A673 (cell line): ENCODE measurements at regions not wholly inside any gene's neighbourhood (a gene's known extent, or its start where the extent isn't known, plus 50 kb on each side); places are given as distances from the start of the nearest gene placed in this dataset.
A peak's percentile ranks its signal among the peaks of the same experiment; 100 is the strongest.

Source experiments
- BruUV-seq: library from RNA; stranded (reverse); fragments of 400-500 nt; replicated peaks from 2 replicates; lab custom pipeline; 2021; lab: Mats Ljungman, UMichigan
- CTCF ChIA-PET: fragments of 300-600 bp; sonication (Branson Sonifier 250); formaldehyde crosslinking; loops from one replicate; lab custom pipeline; 2022; ENCODE audit warnings: antibody characterized with exemption; lab: Charles Lee
- POLR2A ChIA-PET: fragments of 300-600 bp; sonication (Branson Sonifier 250); formaldehyde crosslinking; loops from one replicate; lab custom pipeline; 2022; ENCODE audit warnings: antibody characterized with exemption; ENCODE audit not compliant: low non-redundant PET; lab: Charles Lee
- DNase-seq: peaks from one replicate; pipeline ENCODE4 v3.0.0-alpha.2; 2015; ENCODE audit warnings: low spot score
- H3K27ac ChIP-seq: fragments of 200-600 bp; sonication (generic); 2 replicates; pipeline ENCODE4 v1.5.1; 2016; ENCODE audit warnings: mixed run types, low read depth, mild to moderate bottlenecking, mixed read lengths, antibody characterized with exemption, low read length; ENCODE audit not compliant: poor library complexity, severe bottlenecking
- H3K27me3 ChIP-seq: fragments of 200-600 bp; sonication (generic); replicated peaks from 2 replicates; pipeline ENCODE4 v1.6.1; 2017; ENCODE audit warnings: mixed run types, low read depth, mild to moderate bottlenecking, mixed read lengths, antibody characterized with exemption, low read length; ENCODE audit not compliant: insufficient read depth, poor library complexity
- H3K36me3 ChIP-seq: fragments of 200-600 bp; sonication (generic); 2 replicates; pipeline ENCODE4 v1.6.1; 2016; ENCODE audit warnings: mixed run types, mild to moderate bottlenecking, mixed read lengths, antibody characterized with exemption, low read length; ENCODE audit not compliant: insufficient read depth, poor library complexity, severe bottlenecking
- H3K4me1 ChIP-seq: fragments of 200-600 bp; sonication (generic); 2 replicates; pipeline ENCODE4 v1.6.1; 2017; ENCODE audit warnings: mixed run types, mild to moderate bottlenecking, mixed read lengths, antibody characterized with exemption, low read length; ENCODE audit not compliant: insufficient read depth, poor library complexity, severe bottlenecking
- H3K4me3 ChIP-seq: fragments of 200-600 bp; sonication (generic); 2 replicates; pipeline ENCODE4 v1.5.1; 2016; ENCODE audit warnings: low read depth, mixed run types, mild to moderate bottlenecking, mixed read lengths, low read length; ENCODE audit not compliant: poor library complexity, severe bottlenecking
- H3K9me3 ChIP-seq: fragments of 200-600 bp; sonication (generic); 2 replicates; pipeline ENCODE4 v1.6.1; 2016; ENCODE audit warnings: mixed run types, low read depth, mild to moderate bottlenecking, mixed read lengths, antibody characterized with exemption, low read length; ENCODE audit not compliant: poor library complexity, severe bottlenecking
- CTCF ChIP-seq: fragments of 300-800, 200-600 bp; sonication (generic); conservative IDR thresholded peaks from 2 replicates; pipeline ENCODE4 v1.5.1; 2017; ENCODE audit warnings: low read depth, mild to moderate bottlenecking, antibody characterized with exemption, low read length, moderate library complexity, mixed read lengths
- EZH2 ChIP-seq: fragments of 200-600 bp; sonication (generic); IDR thresholded peaks from 2 replicates; pipeline ENCODE4 v1.6.1; 2017; ENCODE audit warnings: borderline replicate concordance, low read depth, mild to moderate bottlenecking, mixed read lengths, antibody characterized with exemption, low read length; ENCODE audit not compliant: poor library complexity, severe bottlenecking
- intact Hi-C: fragments of 100-400 bp; cut with micrococcal nuclease; formaldehyde crosslinking; loops from one replicate; pipeline ENCODE4 v1.10.0; 2022; ENCODE audit not compliant: unreplicated experiment

GRCh38 chr4:24472514-24473308 is 111.6 kb downstream of the DHX15 start:
- Histone ChIP-seq H3K36me3 (no peaks in the 10 kb centered on the region), H3K4me3 (peak overlapping the region; percentile 49), H3K27me3 (peaks cover 64% of the 10 kb centered on the region), H3K27ac (no peak overlapping the region), H3K9me3 (no peaks in the 10 kb centered on the region), H3K4me1 (peaks cover 15% of the 10 kb centered on the region)
- CTCF ChIA-PET: interaction anchor here (0.5 kb wide), 1 partner anchor 549 kb away, joined by 13 read pairs; no protein-coding TSS in a partner anchor
- BruUV-seq: no TSS peak
- peak; percentile 67 for DNase-seq
- intact Hi-C loops: no loop called here
- TF ChIP-seq CTCF (peak; percentile 59), EZH2 (peak; percentile 14)
- POLR2A ChIA-PET: interaction anchor here (0.7 kb wide), 1 partner anchor 508 kb away, joined by 4 read pairs; no protein-coding TSS in a partner anchor

- no peaks in the 10 kb centered on the region for H3K36me3 ChIP-seq
- POLR2A ChIA-PET: no interaction called here
- intact Hi-C loops: no loop called here
- CTCF ChIA-PET: no interaction called here
- peaks cover 15% of the 10 kb centered on the region for H3K4me1 ChIP-seq
- BruUV-seq: no TSS peak
- H3K27ac ChIP-seq: no peak overlapping the region
- no peak for TF ChIP-seq CTCF
- TF ChIP-seq EZH2: no peak
- no peaks in the 10 kb centered on the region for H3K9me3 ChIP-seq
- DNase-seq: no peak
- peaks cover 70% of the 10 kb centered on the region for H3K27me3 ChIP-seq
- H3K4me3 ChIP-seq: peak overlapping the region; percentile 49
Observed at GRCh38 chr4:24472161-24472510, 112.2 kb downstream of the DHX15 start.

- POLR2A ChIA-PET: no interaction called here
- TF ChIP-seq CTCF (no peak), EZH2 (no peak)
- CTCF ChIA-PET: no interaction called here
- intact Hi-C loops: no loop called here
- Histone ChIP-seq H3K9me3 (no peaks in the 10 kb centered on the region), H3K27me3 (peaks cover 72% of the 10 kb centered on the region), H3K4me3 (peak overlapping the region; percentile 49), H3K36me3 (no peaks in the 10 kb centered on the region), H3K4me1 (peaks cover 15% of the 10 kb centered on the region), H3K27ac (no peak overlapping the region)
- no TSS peak for BruUV-seq
- DNase-seq: peak; percentile 11
Observed at GRCh38 chr4:24471486-24472160, 112.7 kb downstream of the DHX15 start.
